ENCODE measurements at regions not wholly inside any gene's neighbourhood (a gene's known extent, or its start where the extent isn't known, plus 50 kb on each side); places are given as distances from the start of the nearest gene placed in this dataset.

DNA sequence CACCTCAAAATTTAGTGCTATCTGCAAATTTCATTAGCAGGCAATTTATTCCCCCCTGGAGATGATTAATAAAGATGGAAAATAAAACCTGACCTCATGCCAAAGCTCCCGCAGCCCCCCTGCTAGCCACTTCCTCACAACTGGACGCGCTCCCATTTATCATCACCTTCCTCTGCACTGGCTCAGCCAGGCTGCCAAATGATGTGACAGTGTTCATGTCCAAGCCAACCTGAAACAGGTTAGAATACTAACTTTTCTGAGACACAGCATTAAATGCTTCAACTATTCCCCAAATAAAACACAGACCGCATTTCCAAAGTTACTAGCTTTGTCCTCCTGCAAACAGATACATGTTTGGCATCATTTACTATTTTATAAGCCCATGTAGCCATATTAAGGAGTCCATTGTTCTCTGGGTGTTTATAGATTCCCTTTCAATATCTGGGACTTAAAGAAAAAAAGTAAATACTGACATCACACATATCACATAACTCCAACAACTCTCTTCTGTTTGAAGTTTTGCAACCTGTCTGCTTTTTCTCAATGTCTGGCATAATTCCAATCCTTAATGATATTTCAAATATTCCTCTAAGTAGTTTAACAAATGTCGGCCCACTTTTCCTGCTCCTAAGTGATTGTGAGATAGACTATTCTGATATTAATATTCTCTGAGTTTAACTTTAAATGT lies 829.7 kb upstream of the FAT3 start:
- Histone ChIP-seq H3K36me3 (no peaks in the 10 kb centered on the region), H3K9me3 (no peaks in the 10 kb centered on the region), H3K27me3 (no peaks in the 10 kb centered on the region), H3K9ac (ENCODE audit: low read depth in 2 of 2, low read length in 2 of 2) (no peak overlapping the region), H3K27ac (no peak overlapping the region), H3K4me3 (no peak overlapping the region), H3K4me1 (no peaks in the 10 kb centered on the region)
- DNase-seq, result no peak
- TF ChIP-seq, protein P1, sequence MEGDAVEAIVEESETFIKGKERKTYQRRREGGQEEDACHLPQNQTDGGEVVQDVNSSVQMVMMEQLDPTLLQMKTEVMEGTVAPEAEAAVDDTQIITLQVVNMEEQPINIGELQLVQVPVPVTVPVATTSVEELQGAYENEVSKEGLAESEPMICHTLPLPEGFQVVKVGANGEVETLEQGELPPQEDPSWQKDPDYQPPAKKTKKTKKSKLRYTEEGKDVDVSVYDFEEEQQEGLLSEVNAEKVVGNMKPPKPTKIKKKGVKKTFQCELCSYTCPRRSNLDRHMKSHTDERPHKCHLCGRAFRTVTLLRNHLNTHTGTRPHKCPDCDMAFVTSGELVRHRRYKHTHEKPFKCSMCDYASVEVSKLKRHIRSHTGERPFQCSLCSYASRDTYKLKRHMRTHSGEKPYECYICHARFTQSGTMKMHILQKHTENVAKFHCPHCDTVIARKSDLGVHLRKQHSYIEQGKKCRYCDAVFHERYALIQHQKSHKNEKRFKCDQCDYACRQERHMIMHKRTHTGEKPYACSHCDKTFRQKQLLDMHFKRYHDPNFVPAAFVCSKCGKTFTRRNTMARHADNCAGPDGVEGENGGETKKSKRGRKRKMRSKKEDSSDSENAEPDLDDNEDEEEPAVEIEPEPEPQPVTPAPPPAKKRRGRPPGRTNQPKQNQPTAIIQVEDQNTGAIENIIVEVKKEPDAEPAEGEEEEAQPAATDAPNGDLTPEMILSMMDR (IDR thresholded peaks at IDR 0.05), result no peak
- intact Hi-C loops (cut with DNase I), result no loop called here

DNA sequence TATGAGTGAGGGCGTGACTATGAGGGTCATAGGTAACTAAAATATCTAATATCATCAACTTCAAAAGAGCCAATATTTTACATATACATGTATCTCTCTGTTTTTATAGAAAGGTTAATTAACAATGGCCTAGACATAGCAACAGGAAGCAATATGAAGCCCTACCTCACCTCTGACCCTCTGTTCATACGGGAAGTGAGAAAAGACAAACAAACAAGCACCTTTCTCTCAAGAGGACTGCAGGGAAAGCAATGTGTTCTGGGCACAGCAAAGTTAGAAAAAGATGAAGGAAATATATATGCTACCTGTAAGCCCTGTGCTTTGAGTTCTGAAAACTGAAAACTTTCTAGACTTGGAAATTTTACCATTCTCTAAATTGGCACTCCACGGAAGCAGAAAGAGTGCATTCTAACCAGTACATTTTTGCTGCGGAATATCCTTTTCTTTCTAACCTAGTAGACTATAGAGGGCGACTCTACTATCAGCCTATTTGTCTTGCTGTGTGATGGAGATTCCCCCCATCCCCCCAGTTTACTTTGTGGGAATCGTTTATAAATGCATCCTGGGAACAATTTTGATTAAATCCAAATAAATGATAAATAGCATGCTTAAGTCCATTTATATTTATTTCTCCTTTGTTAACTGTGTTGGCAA lies 830.4 kb upstream of the FAT3 start:
- Histone ChIP-seq H3K4me1 (no peaks in the 10 kb centered on the region), H3K4me3 (no peak overlapping the region), H3K9me3 (no peaks in the 10 kb centered on the region), H3K36me3 (no peaks in the 10 kb centered on the region), H3K9ac (ENCODE audit: low read depth in 2 of 2, low read length in 2 of 2) (no peak overlapping the region), H3K27me3 (no peaks in the 10 kb centered on the region), H3K27ac (no peak overlapping the region)
- TF ChIP-seq, protein P1 (IDR thresholded peaks at IDR 0.05), result no peak
- intact Hi-C loops (cut with DNase I), result no loop called here
- no peak for DNase-seq

DNA sequence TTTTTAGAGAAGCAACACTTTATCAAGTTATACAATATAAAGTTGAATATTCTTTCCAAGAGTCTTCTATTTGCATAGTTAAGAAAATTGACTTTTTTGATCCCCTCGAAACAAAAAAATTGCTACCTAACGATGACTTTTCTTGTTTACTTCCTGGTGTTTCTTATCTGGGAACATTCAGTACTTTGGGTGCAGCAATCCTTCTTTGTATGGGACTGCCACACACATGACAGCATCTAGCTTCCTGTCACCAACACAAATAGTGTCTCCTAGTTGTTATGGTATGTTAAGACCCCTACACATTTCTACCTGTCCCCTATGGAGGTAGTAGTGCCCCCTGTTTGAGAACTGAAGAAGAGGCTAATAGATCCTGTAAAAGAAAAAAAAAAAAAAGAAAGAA lies 841.7 kb upstream of the FAT3 start:
- intact Hi-C loops (cut with DNase I), result no loop called here
- Histone ChIP-seq H3K27ac (no peak overlapping the region), H3K27me3 (no peaks in the 10 kb centered on the region), H3K36me3 (no peaks in the 10 kb centered on the region), H3K4me3 (no peak overlapping the region), H3K4me1 (no peaks in the 10 kb centered on the region), H3K9me3 (no peaks in the 10 kb centered on the region), H3K9ac (ENCODE audit: low read depth in 2 of 2, low read length in 2 of 2) (no peak overlapping the region)
- no peak for DNase-seq
- TF ChIP-seq, protein P1 (IDR thresholded peaks at IDR 0.05), result no peak

DNA sequence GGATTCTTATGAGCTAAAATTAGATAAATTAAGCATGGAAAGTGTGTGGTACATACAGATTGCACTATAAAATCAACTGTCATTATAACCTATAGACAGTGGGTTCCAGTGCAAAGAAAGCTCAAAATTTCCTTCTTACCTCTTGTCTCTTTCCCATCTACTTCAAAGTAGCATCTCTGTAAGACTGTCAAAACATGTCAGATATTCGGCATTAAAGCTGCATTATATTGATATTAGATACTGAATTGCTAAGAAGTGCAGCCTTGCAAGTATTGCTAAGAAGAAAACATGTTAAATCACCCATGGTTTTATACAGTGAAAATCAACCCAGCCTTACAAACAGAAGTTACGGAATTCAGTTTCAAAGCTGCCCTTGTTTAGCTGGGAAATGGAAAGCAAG lies 849.8 kb upstream of the FAT3 start:
- TF ChIP-seq, protein P1 (IDR thresholded peaks at IDR 0.05), result no peak
- intact Hi-C loops (cut with DNase I), result no loop called here
- Histone ChIP-seq H3K27ac (no peak overlapping the region), H3K9me3 (no peaks in the 10 kb centered on the region), H3K36me3 (no peaks in the 10 kb centered on the region), H3K4me3 (no peak overlapping the region), H3K27me3 (no peaks in the 10 kb centered on the region), H3K4me1 (no peaks in the 10 kb centered on the region), H3K9ac (ENCODE audit: low read depth in 2 of 2, low read length in 2 of 2) (no peak overlapping the region)
- DNase-seq, result no peak

DNA sequence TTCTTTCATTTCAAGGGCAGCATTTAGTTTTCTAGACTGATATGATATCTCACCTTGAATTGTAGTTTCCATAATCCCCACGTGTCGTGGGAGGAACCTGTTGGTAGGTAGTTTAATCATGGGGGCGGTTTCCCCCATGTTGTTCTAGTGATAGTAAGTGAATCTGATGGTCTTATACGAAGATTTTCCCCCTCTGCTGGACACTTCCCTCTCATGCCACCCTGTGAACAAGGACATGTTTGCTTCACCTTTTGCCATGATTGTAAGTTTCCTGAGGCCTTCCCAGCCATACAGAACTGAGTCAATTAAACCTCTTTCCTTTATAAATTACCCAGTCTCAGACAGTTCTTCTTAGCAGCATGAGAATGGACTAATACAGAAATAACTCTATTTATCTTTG lies 851.1 kb upstream of the FAT3 start:
- Histone ChIP-seq H3K36me3 (no peaks in the 10 kb centered on the region), H3K4me3 (no peak overlapping the region), H3K9ac (ENCODE audit: low read depth in 2 of 2, low read length in 2 of 2) (no peak overlapping the region), H3K27ac (no peak overlapping the region), H3K9me3 (no peaks in the 10 kb centered on the region), H3K4me1 (no peaks in the 10 kb centered on the region), H3K27me3 (no peaks in the 10 kb centered on the region)
- no peak for DNase-seq
- intact Hi-C loops (cut with DNase I), result no loop called here
- TF ChIP-seq, protein P1 (IDR thresholded peaks at IDR 0.05), result no peak
